Neural cell (in vitro differentiated cells): ENCODE measurements at regions not wholly inside any gene's neighbourhood (a gene's known extent, or its start where the extent isn't known, plus 50 kb on each side); places are given as distances from the start of the nearest gene placed in this dataset.

ENCODE experiments used
- H2AFZ ChIP-seq: fragments of 200-600, 300-800 bp; sonication (generic), shearing (Covaris generic); 2 replicates; pipeline ENCODE4 v1.6.0; 2014; ENCODE audit warnings: low read depth, mild to moderate bottlenecking, antibody characterized with exemption, low read length, moderate library complexity
- H3F3A ChIP-seq: fragments of 200-600 bp; shearing (Covaris generic); 2 replicates; pipeline ENCODE4 v1.6.1; 2016; ENCODE audit warnings: mild to moderate bottlenecking, moderate library complexity, mixed read lengths, antibody characterized with exemption, low read length; ENCODE audit not compliant: insufficient read depth, poor library complexity, severe bottlenecking
- H3K27ac ChIP-seq: fragments of 200-600, 300-800 bp; sonication (generic), shearing (Covaris generic); 2 replicates; pipeline ENCODE4 v1.5.1; 2014; ENCODE audit warnings: mild to moderate bottlenecking, low read length, moderate library complexity
- H3K27me3 ChIP-seq: fragments of 300-800, 200-600 bp; sonication (generic), shearing (Covaris generic); 2 replicates; pipeline ENCODE4 v1.6.0; 2014; ENCODE audit warnings: mild to moderate bottlenecking, low read depth, low read length, moderate library complexity; ENCODE audit not compliant: insufficient read depth
- H3K36me3 ChIP-seq: fragments of 300-800, 200-600 bp; sonication (generic), shearing (Covaris generic); 2 replicates; pipeline ENCODE4 v1.5.1; 2014; ENCODE audit warnings: mild to moderate bottlenecking, antibody characterized with exemption, low read length, moderate library complexity; ENCODE audit not compliant: insufficient read depth
- H3K4me2 ChIP-seq: fragments of 300-800, 200-600 bp; sonication (generic), shearing (Covaris generic); 2 replicates; pipeline ENCODE4 v1.6.0; 2014; ENCODE audit warnings: mild to moderate bottlenecking, low read length
- H3K4me3 ChIP-seq: fragments of 300-800, 200-600 bp; sonication (generic), shearing (Covaris generic); 2 replicates; pipeline ENCODE4 v1.5.1; 2014; ENCODE audit warnings: mild to moderate bottlenecking, low read length, moderate library complexity
- H3K79me2 ChIP-seq: fragments of 200-600 bp; shearing (Covaris generic); replicated peaks from 2 replicates; pipeline ENCODE4 v1.6.0; 2014; ENCODE audit warnings: mild to moderate bottlenecking, low read length, moderate library complexity; ENCODE audit not compliant: insufficient read depth
- H3K9ac ChIP-seq: fragments of 300-800, 200-600 bp; sonication (generic), shearing (Covaris generic); 2 replicates; pipeline ENCODE4 v1.6.1; 2016; ENCODE audit warnings: mild to moderate bottlenecking, low read length, mixed read lengths
- H3K9me2 ChIP-seq: fragments of 200-600 bp; shearing (Covaris generic); 2 replicates; pipeline ENCODE4 v1.6.1; 2016; ENCODE audit warnings: mild to moderate bottlenecking, low read length, mixed read lengths; ENCODE audit not compliant: insufficient read depth
- H3K9me3 ChIP-seq: fragments of 200-600, 300-800 bp; sonication (generic), shearing (Covaris generic); 2 replicates; pipeline ENCODE4 v1.6.1; 2016; ENCODE audit warnings: mild to moderate bottlenecking, mixed run types, low read length, moderate library complexity, mixed read lengths
- H4K20me1 ChIP-seq: fragments of 200-600 bp; shearing (Covaris generic); 2 replicates; pipeline ENCODE4 v1.6.1; 2016; ENCODE audit warnings: mild to moderate bottlenecking, mixed run types; ENCODE audit not compliant: insufficient read depth
- EP300 ChIP-seq: fragments of 450-650 bp; conservative IDR thresholded peaks from 2 replicates; pipeline ENCODE4 v1.6.1; 2014; ENCODE audit warnings: antibody characterized with exemption, mild to moderate bottlenecking, moderate library complexity; ENCODE audit not compliant: poor library complexity, severe bottlenecking
- EZH2 ChIP-seq: fragments of 200-600, 300-800 bp; shearing (Covaris generic), sonication (generic); IDR thresholded peaks from 2 replicates; pipeline ENCODE4 v1.6.1; 2014; ENCODE audit warnings: antibody characterized with exemption, low read length, borderline replicate concordance, mild to moderate bottlenecking; ENCODE audit not compliant: insufficient read depth, poor library complexity, severe bottlenecking
- MXI1 ChIP-seq: fragments of 450-650 bp; conservative IDR thresholded peaks from 2 replicates; pipeline ENCODE4 v1.6.1; 2014; ENCODE audit warnings: antibody characterized with exemption, mild to moderate bottlenecking; ENCODE audit not compliant: poor library complexity, severe bottlenecking
- POLR2AphosphoS5 ChIP-seq: IDR thresholded peaks from 2 replicates; pipeline ENCODE4 v1.6.1; 2012
- RAD21 ChIP-seq: fragments of 450-650 bp; conservative IDR thresholded peaks from 2 replicates; pipeline ENCODE4 v1.6.1; 2014; ENCODE audit warnings: antibody characterized with exemption, mild to moderate bottlenecking, moderate library complexity
- SMC3 ChIP-seq: fragments of 450-650 bp; conservative IDR thresholded peaks from 2 replicates; pipeline ENCODE4 v1.6.1; 2014; ENCODE audit warnings: antibody characterized with exemption, mild to moderate bottlenecking, moderate library complexity; ENCODE audit not compliant: poor library complexity
- TAF1 ChIP-seq: IDR thresholded peaks from 2 replicates; pipeline ENCODE4 v1.6.1; 2012; ENCODE audit warnings: low read depth
- TF ChIP-seq, protein P1 (sequence below): fragments of 450-650 bp; IDR thresholded peaks from 2 replicates; pipeline ENCODE4 v1.5.1; 2014; ENCODE audit warnings: antibody characterized with exemption, mild to moderate bottlenecking, moderate library complexity; ENCODE audit not compliant: poor library complexity, severe bottlenecking
- TF ChIP-seq, protein P2 (sequence below): IDR thresholded peaks from 2 replicates; pipeline ENCODE4 v1.6.1; 2012; ENCODE audit warnings: borderline replicate concordance

GRCh38 chr5:3943859-3944258 is 348.2 kb downstream of the IRX1 start:
- TF ChIP-seq MXI1: no peak
- TF ChIP-seq, protein P1, sequence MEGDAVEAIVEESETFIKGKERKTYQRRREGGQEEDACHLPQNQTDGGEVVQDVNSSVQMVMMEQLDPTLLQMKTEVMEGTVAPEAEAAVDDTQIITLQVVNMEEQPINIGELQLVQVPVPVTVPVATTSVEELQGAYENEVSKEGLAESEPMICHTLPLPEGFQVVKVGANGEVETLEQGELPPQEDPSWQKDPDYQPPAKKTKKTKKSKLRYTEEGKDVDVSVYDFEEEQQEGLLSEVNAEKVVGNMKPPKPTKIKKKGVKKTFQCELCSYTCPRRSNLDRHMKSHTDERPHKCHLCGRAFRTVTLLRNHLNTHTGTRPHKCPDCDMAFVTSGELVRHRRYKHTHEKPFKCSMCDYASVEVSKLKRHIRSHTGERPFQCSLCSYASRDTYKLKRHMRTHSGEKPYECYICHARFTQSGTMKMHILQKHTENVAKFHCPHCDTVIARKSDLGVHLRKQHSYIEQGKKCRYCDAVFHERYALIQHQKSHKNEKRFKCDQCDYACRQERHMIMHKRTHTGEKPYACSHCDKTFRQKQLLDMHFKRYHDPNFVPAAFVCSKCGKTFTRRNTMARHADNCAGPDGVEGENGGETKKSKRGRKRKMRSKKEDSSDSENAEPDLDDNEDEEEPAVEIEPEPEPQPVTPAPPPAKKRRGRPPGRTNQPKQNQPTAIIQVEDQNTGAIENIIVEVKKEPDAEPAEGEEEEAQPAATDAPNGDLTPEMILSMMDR: no peak
- TF ChIP-seq, protein P2, sequence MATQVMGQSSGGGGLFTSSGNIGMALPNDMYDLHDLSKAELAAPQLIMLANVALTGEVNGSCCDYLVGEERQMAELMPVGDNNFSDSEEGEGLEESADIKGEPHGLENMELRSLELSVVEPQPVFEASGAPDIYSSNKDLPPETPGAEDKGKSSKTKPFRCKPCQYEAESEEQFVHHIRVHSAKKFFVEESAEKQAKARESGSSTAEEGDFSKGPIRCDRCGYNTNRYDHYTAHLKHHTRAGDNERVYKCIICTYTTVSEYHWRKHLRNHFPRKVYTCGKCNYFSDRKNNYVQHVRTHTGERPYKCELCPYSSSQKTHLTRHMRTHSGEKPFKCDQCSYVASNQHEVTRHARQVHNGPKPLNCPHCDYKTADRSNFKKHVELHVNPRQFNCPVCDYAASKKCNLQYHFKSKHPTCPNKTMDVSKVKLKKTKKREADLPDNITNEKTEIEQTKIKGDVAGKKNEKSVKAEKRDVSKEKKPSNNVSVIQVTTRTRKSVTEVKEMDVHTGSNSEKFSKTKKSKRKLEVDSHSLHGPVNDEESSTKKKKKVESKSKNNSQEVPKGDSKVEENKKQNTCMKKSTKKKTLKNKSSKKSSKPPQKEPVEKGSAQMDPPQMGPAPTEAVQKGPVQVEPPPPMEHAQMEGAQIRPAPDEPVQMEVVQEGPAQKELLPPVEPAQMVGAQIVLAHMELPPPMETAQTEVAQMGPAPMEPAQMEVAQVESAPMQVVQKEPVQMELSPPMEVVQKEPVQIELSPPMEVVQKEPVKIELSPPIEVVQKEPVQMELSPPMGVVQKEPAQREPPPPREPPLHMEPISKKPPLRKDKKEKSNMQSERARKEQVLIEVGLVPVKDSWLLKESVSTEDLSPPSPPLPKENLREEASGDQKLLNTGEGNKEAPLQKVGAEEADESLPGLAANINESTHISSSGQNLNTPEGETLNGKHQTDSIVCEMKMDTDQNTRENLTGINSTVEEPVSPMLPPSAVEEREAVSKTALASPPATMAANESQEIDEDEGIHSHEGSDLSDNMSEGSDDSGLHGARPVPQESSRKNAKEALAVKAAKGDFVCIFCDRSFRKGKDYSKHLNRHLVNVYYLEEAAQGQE: no peak
- no peak for TF ChIP-seq EP300
- no peak for TF ChIP-seq RAD21
- TF ChIP-seq POLR2AphosphoS5: no peak
- no peak for TF ChIP-seq TAF1
- TF ChIP-seq EZH2: no peak
- no peak for TF ChIP-seq SMC3
- Histone ChIP-seq H3K9me2 (no peaks in the 10 kb centered on the region), H3K27ac (no peak overlapping the region)

GRCh38 chr5:3944930-3945329 is 349.3 kb downstream of the IRX1 start:
- no peaks in the 10 kb centered on the region for H4K20me1 ChIP-seq
- H2AFZ ChIP-seq: no peak overlapping the region
- H3K9me3 ChIP-seq: no peaks in the 10 kb centered on the region
- TF ChIP-seq, protein P1: no peak
- no peak for TF ChIP-seq TAF1
- TF ChIP-seq RAD21: no peak
- TF ChIP-seq EP300: no peak
- no peak for TF ChIP-seq EZH2
- TF ChIP-seq MXI1: no peak
- no peak for TF ChIP-seq POLR2AphosphoS5
- no peak for TF ChIP-seq SMC3
- TF ChIP-seq, protein P2: no peak
- H3K36me3 ChIP-seq: no peaks in the 10 kb centered on the region
- H3K79me2 ChIP-seq: no peaks in the 10 kb centered on the region
- H3K27me3 ChIP-seq: no peaks in the 10 kb centered on the region
- peak overlapping the region; percentile 3 for H3K27ac ChIP-seq
- no peaks in the 10 kb centered on the region for H3F3A ChIP-seq
- H3K4me2 ChIP-seq: no peak overlapping the region
- H3K9me2 ChIP-seq: no peaks in the 10 kb centered on the region
- H3K9ac ChIP-seq: no peak overlapping the region
- no peak overlapping the region for H3K4me3 ChIP-seq

More at GRCh38 chr5:3943859-3944258, 348.2 kb downstream of the IRX1 start:
- Histone ChIP-seq H2AFZ (no peak overlapping the region), H3K4me2 (no peak overlapping the region), H3K27me3 (no peaks in the 10 kb centered on the region), H3K36me3 (no peaks in the 10 kb centered on the region), H3F3A (no peaks in the 10 kb centered on the region), H3K9ac (no peak overlapping the region), H3K4me3 (no peak overlapping the region), H4K20me1 (no peaks in the 10 kb centered on the region), H3K9me3 (no peaks in the 10 kb centered on the region), H3K79me2 (no peaks in the 10 kb centered on the region)
